SJSA1 (cell line): ENCODE measurements at regions not wholly inside any gene's neighbourhood (a gene's known extent, or its start where the extent isn't known, plus 50 kb on each side); places are given as distances from the start of the nearest gene placed in this dataset.
"Not testable (repeated sequence)": the region's sequence is repeated elsewhere in the genome, so short reads cannot be mapped to it uniquely, and the experiment has no call there.

Experiments used
- DNase-seq, 2 experiments: peaks; one replicate each; pipeline ENCODE4 v3.0.0-alpha.2; 2015 to 2020; ENCODE audit warnings: low spot score in 2 of 2, low read depth in 1 of 2
- H3K27ac ChIP-seq: fragments of 250-450 bp; sonication (Bioruptor Pico); 2 replicates; pipeline ENCODE4 v1.5.1; 2020; ENCODE audit warnings: mild to moderate bottlenecking, moderate library complexity
- H3K27me3 ChIP-seq: fragments of 250-450 bp; sonication (Bioruptor Pico); replicated peaks from 2 replicates; pipeline ENCODE4 v1.5.1; 2020; ENCODE audit warnings: mild to moderate bottlenecking, moderate library complexity
- H3K36me3 ChIP-seq: fragments of 250-450 bp; sonication (Bioruptor Pico); 2 replicates; pipeline ENCODE4 v1.5.1; 2020; ENCODE audit warnings: mild to moderate bottlenecking
- H3K4me1 ChIP-seq: fragments of 250-450 bp; sonication (Bioruptor Pico); replicated peaks from 2 replicates; pipeline ENCODE4 v1.6.1; 2021; ENCODE audit warnings: mild to moderate bottlenecking
- H3K4me3 ChIP-seq: fragments of 250-450 bp; sonication (Bioruptor Pico); 2 replicates; pipeline ENCODE4 v1.5.1; 2020; ENCODE audit warnings: mild to moderate bottlenecking
- H3K9me3 ChIP-seq: fragments of 250-450 bp; sonication (Bioruptor Pico); replicated peaks from 2 replicates; pipeline ENCODE4 v1.5.1; 2020; ENCODE audit warnings: mild to moderate bottlenecking

GRCh38 chr7:20913853-20914252 is 127.2 kb upstream of the SP8 start:
- Histone ChIP-seq H3K36me3 (no peaks in the 10 kb centered on the region), H3K4me1 (no peaks in the 10 kb centered on the region), H3K27ac (no peak overlapping the region), H3K9me3 (no peaks in the 10 kb centered on the region), H3K27me3 (peaks cover 6% of the 10 kb centered on the region; the same call in 1 of the 2 replicates), H3K4me3 (no peak overlapping the region)
- no peak for DNase-seq

- no peaks in the 10 kb centered on the region for H3K36me3 ChIP-seq
- peaks cover 6% of the 10 kb centered on the region; the same call in 1 of the 2 replicates for H3K27me3 ChIP-seq
- no peaks in the 10 kb centered on the region for H3K9me3 ChIP-seq
- H3K4me3 ChIP-seq: no peak overlapping the region
- H3K27ac ChIP-seq: no peak overlapping the region
- DNase-seq: no peak
- H3K4me1 ChIP-seq: no peaks in the 10 kb centered on the region
These were observed 129.6 kb upstream of the SP8 start for GRCh38 chr7:20916311-20916710.

DNA sequence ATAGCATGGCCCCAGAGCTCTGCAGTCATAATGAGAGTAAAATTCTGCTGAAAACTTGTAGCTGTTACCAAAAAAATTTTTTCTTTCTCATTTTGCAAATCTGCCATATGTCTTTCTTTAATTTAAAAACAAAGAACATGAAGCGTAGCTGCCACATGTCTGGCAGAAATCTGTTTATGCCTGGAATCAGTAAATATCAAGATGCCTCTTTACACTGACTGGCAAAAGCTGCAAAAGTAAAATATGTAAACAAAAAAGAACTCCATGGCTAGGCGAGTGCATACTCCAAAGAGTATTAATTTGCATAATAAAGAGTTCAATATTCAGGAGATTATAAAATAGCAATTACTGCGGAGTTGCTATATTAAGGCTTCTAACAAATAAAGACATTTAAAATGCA is 130.9 kb upstream of the SP8 start:
- H3K4me1 ChIP-seq: no peaks in the 10 kb centered on the region
- H3K27me3 ChIP-seq: peaks cover 6% of the 10 kb centered on the region; the same call in 1 of the 2 replicates
- no peak overlapping the region for H3K27ac ChIP-seq
- H3K9me3 ChIP-seq: no peaks in the 10 kb centered on the region
- H3K4me3 ChIP-seq: no peak overlapping the region
- no peaks in the 10 kb centered on the region for H3K36me3 ChIP-seq
- no peak for DNase-seq

- Histone ChIP-seq H3K4me3 (no peak overlapping the region), H3K27ac (no peak overlapping the region), H3K36me3 (no peaks in the 10 kb centered on the region), H3K4me1 (no peaks in the 10 kb centered on the region), H3K27me3 (peaks cover 6% of the 10 kb centered on the region; the same call in 1 of the 2 replicates), H3K9me3 (no peaks in the 10 kb centered on the region)
- DNase-seq: no peak
These were observed 131.5 kb upstream of the SP8 start for GRCh38 chr7:20918156-20918555.

GRCh38 chr7:20927178-20927577 is 140.5 kb upstream of the SP8 start:
- not testable (repeated sequence) for H3K4me3 ChIP-seq, H3K9me3 ChIP-seq, H3K4me1 ChIP-seq, DNase-seq, H3K27ac ChIP-seq, H3K36me3 ChIP-seq, H3K27me3 ChIP-seq

DNA sequence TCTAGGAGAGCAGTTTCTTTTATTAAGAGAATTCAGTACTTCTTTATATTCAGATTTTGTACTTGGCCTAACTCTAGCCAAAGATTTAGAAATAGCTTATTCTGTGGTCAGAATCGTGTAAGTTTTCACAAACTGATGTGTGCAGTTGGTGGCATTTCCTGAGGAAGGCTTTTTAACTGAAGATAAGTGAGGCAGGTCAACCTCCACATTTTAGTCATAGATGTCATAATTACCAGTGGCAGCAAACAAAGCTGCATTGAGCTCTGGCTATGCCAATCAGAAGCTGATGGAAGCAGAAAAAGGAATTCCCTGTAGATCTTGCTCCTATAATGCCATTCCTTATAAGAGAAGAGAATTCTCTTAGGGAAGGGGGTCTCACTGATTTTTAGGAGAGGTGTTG is 141.3 kb upstream of the SP8 start:
- no peaks in the 10 kb centered on the region for H3K9me3 ChIP-seq
- no peak for DNase-seq
- no peaks in the 10 kb centered on the region for H3K27me3 ChIP-seq
- H3K4me3 ChIP-seq: no peak overlapping the region
- no peaks in the 10 kb centered on the region for H3K36me3 ChIP-seq
- no peak overlapping the region for H3K27ac ChIP-seq
- H3K4me1 ChIP-seq: no peaks in the 10 kb centered on the region

DNA sequence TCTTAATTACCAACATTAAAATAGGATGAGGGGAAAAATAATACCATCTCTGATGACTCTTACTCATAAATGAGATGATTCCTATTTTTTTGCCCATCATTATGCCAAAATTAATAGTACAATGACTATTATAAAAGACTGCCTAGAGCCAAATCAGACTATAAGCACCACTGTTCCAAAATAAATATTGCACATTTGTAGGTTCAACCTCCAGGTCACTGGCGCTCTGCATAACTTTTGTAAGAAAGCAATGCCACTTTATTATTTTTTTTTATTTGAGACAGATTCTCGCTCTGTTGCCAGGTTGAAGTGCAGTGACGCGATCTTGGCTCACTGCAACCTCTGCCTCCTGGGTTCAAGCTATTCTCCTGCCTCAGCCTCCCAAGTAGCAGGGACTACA is 142.5 kb upstream of the SP8 start:
- no peaks in the 10 kb centered on the region for H3K27me3 ChIP-seq
- no peaks in the 10 kb centered on the region for H3K36me3 ChIP-seq
- no peaks in the 10 kb centered on the region for H3K4me1 ChIP-seq
- DNase-seq: no peak
- no peak overlapping the region for H3K4me3 ChIP-seq
- no peak overlapping the region for H3K27ac ChIP-seq
- no peaks in the 10 kb centered on the region for H3K9me3 ChIP-seq

DNA sequence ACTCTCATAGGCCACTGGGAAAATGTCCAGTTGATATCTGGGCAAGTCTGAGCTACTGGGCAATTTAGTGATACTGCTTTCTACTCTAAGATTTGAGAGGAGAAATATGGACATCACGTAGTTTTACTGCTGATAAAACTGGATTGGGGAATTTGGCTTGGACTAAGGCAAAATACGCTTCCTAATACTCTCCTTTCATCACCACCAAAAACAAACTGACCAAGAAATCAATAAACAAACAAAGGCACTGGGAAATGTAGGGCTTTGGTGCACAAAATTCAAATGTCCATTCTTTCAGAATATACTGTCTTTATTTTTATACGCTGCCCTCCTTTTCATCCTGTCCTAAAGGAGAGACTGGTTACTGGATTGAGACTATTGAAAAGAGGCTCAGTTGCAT is 145.1 kb upstream of the SP8 start:
- H3K27me3 ChIP-seq: no peaks in the 10 kb centered on the region
- H3K4me1 ChIP-seq: no peaks in the 10 kb centered on the region
- H3K36me3 ChIP-seq: no peaks in the 10 kb centered on the region
- no peak overlapping the region for H3K4me3 ChIP-seq
- no peak for DNase-seq
- H3K27ac ChIP-seq: no peak overlapping the region
- no peaks in the 10 kb centered on the region for H3K9me3 ChIP-seq

- Histone ChIP-seq H3K9me3 (no peaks in the 10 kb centered on the region), H3K36me3 (no peaks in the 10 kb centered on the region), H3K27me3 (no peaks in the 10 kb centered on the region), H3K27ac (no peak overlapping the region), H3K4me3 (no peak overlapping the region), H3K4me1 (no peaks in the 10 kb centered on the region)
- DNase-seq: no peak
These were observed 146.3 kb upstream of the SP8 start for GRCh38 chr7:20932785-20933527.

DNA sequence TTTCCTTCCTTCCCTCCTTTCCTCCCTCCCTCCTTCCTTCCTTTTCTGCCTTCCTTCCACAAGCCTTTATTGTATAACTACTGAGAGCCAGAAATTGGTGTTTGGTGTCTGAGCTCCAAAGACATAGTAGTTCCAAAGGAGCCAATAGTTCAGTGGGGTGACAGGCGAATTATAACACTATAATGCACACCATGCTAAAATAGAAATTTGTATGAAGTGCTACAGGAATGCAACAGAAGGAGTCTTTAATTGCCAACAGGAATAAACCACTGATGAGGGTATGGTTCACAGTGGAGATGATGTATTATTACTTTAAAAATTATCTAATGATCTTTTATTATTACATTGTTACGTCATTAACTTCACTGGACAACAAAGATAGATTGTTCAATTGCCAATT is 158.8 kb upstream of the SP8 start:
- no peaks in the 10 kb centered on the region for H3K4me1 ChIP-seq
- H3K27ac ChIP-seq: no peak overlapping the region
- H3K9me3 ChIP-seq: no peaks in the 10 kb centered on the region
- H3K4me3 ChIP-seq: no peak overlapping the region
- H3K36me3 ChIP-seq: no peaks in the 10 kb centered on the region
- DNase-seq: no peak
- H3K27me3 ChIP-seq: no peaks in the 10 kb centered on the region

- no peaks in the 10 kb centered on the region for H3K36me3 ChIP-seq
- no peaks in the 10 kb centered on the region for H3K27me3 ChIP-seq
- DNase-seq: no peak
- no peak overlapping the region for H3K27ac ChIP-seq
- no peaks in the 10 kb centered on the region for H3K4me1 ChIP-seq
- H3K4me3 ChIP-seq: no peak overlapping the region
- H3K9me3 ChIP-seq: no peaks in the 10 kb centered on the region
These were observed 166.2 kb upstream of the SP8 start for GRCh38 chr7:20952916-20953315.

DNA sequence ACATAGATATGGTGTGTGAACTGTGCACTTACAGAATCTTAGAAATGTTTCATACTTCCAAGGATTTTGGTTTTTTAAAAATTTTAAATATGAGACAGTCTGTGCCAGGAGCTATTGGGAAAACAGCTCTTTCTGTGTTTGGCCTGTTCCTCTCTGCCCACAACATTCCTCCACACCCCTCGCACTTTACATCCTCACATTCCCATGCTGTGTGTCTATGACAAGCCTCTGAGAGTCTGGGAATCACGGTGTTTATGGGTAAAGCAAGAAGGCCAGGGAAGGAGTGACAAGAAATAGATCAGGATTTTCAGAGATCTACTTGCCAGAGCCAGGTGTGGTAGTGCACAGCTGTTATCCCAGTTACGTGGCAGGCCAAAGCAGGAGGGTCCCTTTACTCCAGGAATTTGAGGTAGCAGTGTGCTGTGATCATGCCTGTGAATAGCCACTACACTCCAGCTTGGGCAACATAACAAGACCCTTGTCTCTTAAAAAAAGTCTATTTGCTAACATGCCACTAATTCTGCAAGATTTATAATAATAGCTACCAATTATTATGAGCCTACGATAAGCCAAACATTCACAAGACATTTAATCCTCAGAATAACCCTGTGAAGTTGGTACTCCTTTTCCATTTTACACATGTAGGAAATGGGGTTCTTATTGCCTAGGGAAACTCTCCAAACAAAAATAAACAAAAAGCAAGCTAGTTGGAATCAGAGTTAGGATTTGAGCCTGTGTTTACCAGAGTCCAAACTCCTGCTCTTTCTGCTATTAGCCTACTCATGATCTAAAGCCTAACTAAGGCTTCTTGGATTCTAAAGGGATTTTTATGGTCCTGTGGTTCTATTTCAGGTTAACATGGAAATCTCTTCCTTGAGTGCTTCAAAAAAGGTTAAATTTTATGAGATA is 168.3 kb upstream of the SP8 start:
- H3K27me3 ChIP-seq: no peaks in the 10 kb centered on the region
- no peak overlapping the region for H3K4me3 ChIP-seq
- no peak for DNase-seq
- no peak overlapping the region for H3K27ac ChIP-seq
- no peaks in the 10 kb centered on the region for H3K4me1 ChIP-seq
- no peaks in the 10 kb centered on the region for H3K36me3 ChIP-seq
- no peaks in the 10 kb centered on the region for H3K9me3 ChIP-seq

DNA sequence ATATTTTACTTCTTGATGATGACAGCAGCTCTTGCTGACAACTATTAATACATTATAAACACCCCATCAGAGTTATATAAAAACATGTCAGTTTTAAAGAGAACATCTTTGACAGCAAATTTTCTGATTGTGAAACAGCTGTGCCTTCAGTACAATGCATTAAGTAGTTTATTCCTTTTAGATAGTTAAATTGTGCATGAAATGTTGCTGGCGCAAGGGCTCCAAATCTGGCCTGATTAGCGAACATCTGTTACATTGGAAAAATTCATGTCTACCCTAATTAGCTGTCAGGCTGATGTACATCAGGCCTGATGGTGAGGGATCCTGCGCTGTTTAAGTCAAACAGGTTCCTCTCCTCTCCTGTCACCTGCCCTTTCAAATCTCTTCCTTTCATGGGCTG is 171.9 kb upstream of the SP8 start:
- Histone ChIP-seq H3K4me3 (no peak overlapping the region), H3K27me3 (no peaks in the 10 kb centered on the region), H3K36me3 (no peaks in the 10 kb centered on the region), H3K4me1 (no peaks in the 10 kb centered on the region), H3K27ac (no peak overlapping the region), H3K9me3 (no peaks in the 10 kb centered on the region)
- no peak for DNase-seq

DNA sequence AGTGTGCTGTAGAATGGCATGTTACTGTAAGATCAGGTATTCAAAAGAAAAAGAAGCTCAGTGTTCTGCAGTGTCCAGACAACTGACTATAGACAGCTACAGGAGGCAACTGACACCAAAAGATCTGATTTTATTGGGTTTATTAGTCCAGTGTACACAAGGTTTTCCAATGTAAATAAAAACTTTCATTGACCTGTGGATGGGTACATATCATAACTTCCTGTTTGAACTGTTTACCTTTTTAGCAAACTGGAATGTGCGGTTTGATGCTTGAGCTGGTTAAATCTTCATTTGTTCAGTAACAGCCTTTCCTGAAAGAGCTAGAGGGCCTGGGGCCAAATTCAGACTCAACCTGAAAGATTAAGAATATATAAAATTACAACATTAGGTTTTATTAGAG is 172.6 kb upstream of the SP8 start:
- no peak for DNase-seq
- Histone ChIP-seq H3K9me3 (no peaks in the 10 kb centered on the region), H3K27ac (no peak overlapping the region), H3K4me1 (no peaks in the 10 kb centered on the region), H3K4me3 (no peak overlapping the region), H3K27me3 (no peaks in the 10 kb centered on the region), H3K36me3 (no peaks in the 10 kb centered on the region)
